Renal pelvis (tissue), 1 donor: ENCODE measurements at regions not wholly inside any gene's neighbourhood (a gene's known extent, or its start where the extent isn't known, plus 50 kb on each side); places are given as distances from the start of the nearest gene placed in this dataset.
"Not testable (repeated sequence)": the region's sequence is repeated elsewhere in the genome, so short reads cannot be mapped to it uniquely, and the experiment has no call there.

Source experiments
- DNase-seq: peaks from one replicate; pipeline ENCODE4 v3.0.0-alpha.2; 2013

DNA sequence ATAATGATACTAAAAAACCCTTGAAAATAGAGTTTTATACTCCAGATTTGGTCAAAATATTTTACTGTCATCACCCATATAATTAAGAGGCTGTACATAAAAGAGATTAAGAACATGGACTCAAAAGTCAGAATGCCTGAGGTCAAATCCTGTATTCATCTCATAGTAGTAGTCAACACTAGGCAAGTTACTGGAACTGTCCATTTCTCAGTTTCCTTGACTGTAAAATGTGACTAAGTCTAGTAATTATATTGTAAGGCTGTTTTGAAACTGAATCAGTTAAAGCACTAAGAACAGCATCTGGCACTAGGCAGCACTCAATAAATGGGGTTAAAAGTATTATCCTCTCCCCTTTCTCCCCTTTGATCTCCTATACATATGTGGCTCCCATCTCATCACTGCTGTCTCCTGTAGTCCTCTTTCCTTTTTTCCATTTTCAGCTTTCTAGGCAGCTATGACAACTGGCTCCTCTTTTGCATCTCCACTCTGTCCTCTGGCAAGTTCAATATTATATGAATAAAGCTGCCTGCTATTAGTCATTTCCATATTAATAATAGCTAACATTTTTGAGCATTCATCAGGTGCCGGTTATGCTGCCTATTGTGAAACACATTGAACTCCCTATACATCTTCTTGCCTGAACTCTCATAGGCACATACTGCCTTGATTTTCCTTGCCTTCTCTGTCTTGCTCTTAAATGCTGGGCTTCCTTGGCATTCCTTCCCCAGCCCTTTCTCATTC, 185.8 kb upstream of the NREP start:
- DNase-seq, result no peak

DNA sequence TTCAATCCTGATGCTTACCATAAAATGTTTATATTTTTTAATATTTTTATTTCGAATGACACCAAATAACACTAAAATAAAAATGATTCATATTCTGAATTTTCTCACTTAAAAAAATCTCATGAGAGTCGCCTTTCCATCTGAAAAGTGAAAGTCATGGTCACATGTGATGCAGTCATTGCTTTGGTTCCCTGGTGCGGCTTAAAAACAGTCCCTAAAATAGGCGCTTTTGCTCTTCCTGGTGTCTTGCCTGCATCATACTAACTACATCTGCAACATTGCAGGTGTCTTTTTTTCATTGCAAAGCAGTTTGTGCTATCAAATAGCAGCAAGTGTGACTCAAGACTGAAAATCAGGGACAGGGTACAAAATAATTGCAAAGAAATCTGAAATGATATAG, 185.2 kb upstream of the NREP start:
- no peak for DNase-seq

DNA sequence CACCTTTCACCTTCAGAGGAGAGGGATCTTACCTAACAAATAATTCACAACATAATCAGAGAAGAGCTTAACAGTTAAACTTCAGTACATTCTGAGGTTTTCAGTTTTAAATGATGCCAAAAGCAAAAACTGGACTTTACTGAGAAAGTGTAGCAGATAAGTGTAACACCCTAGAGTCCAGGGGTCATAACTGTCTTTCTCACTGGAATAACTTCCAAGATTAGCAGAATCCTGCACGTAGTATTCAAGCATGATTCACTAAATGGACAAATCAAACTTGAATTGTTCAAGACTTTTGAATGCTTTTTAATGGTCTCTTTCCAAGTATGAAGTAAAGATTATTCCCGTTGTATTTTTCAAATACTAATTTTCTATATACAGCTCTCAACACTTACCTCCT, 180.1 kb upstream of the NREP start:
- no peak for DNase-seq

DNA sequence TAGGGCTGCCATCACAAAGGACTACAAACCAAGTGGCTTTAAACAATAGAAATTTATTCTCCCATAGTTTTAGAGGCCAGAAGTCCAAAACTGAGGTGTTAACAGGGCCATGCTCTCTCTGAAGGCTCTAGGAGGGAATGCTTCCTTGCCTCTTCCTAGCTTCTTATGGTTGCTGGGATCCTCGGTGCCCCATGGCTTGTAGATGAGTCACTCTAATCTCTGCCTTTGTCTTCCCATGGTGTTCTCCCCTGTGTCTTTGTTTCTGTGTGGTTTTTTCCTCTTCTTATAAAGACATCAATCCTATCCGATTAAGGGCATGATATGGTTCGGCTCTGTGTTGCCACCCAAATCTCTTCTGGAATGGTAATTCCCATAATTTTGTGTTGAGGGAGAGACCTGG, 178.8 kb upstream of the NREP start:
- no peak for DNase-seq

DNA sequence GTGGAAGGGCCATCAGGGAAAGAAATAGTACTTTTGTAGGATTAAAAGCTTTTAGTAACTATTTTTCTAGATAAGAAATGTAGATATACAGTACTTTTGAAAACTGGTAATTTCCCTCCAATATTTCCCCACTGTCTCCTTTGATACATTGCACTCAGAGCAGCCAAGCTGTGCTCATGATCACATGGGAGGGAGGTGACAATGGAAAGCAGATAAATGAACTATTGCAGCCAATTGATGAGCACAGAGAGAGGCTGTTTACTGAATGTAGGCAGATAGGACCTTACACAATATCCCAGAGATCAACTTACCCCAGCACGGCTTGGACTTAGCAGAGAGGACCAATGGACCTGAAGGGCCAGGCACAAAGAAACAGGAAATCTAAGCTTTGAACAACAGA, 178.0 kb upstream of the NREP start:
- no peak for DNase-seq

DNA sequence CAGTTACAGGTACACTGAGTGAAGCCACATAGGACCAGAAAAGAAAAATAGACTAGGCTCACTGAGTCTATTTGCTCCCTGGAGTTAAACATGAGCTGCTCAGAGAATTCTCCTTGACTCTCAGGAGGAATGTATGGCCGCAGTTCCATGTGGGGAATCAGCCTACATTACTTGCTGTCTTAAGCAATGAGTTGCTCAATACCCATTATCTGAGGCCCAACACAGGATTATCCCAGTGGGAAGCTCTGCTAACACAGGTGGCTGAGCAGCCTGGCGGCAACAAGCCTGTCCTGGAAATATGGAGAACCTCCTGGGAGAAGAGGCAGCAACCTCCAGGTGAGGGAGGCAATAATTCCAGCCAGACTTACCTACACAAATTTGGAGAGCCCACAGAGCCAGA, 177.5 kb upstream of the NREP start:
- no peak for DNase-seq

DNA sequence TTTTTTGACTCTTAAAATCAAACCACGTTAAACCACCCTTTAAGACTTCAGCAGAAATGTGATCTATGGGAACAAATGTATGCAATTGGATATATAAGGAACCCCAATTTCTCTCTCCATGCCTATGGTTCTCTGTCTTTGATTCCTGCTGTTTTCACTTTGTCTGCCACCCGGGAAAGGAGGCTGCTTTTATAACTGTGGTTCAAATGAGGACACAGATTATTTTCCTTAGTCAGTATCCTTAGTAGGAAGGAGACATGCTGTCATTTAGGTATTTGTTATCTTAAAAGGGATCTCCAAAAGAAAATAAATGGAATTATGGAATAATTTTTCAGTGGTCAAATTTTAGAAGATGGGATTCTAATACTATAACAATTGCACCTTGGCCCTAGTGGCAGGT, 176.1 kb upstream of the NREP start:
- DNase-seq, result no peak

DNA sequence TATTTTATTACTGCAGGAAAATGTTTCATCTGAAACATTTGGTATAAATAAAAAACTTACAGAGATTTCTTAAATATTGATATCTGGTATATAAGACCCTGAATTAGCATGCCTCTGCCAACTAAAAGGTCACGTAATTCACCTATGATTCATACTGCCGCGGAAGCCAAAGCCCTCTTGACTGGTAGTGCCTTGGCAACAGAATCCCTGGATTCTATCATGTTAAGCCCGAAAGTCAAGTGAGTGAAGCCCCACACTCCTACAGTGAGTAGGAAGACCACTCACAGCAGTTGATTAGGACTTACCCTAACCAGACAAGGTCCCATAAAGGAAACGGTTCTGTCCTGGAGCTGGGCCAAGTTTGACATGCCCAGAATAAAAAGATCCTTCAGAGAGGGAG, 175.6 kb upstream of the NREP start:
- DNase-seq, result no peak

DNA sequence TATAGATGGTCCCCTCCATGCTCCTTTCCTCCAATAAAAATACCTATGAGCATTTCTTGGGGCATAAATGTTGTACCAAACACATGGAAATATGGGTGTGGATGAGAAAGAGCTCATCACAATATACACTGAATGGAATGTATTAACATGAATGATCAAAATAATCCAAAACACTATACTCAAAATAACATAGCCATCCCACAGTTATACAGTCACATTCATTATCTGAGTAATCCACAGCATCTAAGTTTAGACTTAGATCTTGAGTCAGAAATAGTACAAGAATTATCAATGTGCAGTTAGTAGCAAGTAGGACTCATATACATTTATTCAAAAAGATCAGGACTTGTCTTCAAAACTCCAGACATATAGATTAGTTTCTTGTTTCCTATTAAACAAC, 175.2 kb upstream of the NREP start:
- no peak for DNase-seq

DNA sequence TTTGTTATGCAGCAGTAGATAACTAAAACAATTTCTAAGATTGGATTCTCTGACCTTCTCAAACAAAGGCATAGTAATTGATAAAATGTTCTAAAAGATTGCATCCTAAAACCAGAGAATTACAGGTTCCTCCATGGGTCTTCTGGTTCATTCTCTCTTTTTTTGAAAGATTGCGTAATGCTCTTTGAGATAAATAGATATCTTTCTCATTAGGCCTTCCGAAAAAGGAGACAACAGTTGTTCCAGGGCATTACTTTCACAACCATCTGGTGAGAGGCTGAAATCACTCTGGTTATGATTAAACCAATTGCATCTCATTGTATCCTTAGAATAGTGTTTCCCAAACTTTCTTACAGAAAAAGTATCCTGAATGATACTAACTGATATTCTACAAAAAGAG, 174.7 kb upstream of the NREP start:
- DNase-seq, result no peak

DNA sequence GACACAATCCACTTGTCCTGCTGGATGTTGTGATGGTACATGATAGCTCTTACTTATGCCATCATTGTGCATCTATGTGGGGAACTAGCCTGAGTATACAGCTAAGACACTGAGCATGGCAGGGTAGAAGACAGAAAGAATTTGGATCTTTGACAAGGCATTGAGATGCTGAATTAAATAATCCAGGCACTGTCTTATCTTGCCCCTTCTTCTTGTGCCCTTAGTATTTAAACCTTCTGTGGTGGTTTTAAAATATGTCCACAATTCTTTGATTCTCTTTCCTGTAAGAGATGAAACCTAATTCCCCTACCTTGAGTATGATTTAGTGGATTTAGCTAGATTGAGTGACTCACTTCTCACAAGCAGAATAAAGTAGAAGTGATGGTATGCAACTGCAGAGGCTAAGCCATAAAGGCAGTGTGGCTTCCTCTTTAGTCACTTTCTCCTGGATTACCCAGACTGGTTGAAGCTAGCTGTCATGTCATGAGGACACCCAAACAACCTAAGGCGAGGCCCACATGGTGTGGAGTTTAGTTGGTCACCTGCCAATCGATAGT, 174.0 kb upstream of the NREP start:
- DNase-seq, result no peak

DNA sequence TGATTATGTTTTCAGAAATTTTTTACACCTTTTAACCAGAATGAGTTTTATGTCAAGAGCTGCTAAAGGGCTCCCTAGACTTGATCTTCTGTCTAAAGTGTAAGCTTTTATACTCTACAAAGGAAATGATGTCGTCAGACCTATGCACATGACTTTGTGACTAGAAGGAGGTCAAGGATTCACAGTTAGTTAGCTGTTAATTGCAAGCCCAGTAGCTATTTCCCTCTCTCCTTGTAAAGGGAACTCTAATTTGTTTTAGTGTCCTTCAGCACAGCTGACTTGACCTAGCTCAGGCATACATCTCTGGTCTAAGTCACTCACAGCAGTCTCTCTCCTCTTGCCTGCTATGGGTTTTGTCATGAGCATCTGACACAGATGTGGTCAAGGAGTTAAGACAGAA, 173.5 kb upstream of the NREP start:
- no peak for DNase-seq

DNA sequence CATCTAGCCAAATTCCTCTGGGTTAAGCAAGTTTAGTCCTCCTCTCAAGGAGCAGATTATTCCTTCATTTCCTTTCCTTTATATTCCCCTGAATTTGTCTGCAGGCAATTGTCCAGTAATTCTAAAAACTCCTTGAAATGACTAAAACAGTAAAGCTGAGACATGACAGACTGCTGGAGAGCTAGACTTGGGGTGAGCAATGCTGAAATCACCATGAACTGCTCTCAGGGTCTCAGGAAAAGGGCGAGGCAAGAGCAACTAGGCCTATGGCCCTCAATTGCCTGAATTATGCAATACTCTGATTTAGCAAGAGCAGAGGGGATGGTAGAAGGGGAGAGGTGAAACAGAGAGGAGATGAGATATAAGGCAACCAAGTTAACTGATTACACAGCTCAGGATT, 172.9 kb upstream of the NREP start:
- no peak for DNase-seq

DNA sequence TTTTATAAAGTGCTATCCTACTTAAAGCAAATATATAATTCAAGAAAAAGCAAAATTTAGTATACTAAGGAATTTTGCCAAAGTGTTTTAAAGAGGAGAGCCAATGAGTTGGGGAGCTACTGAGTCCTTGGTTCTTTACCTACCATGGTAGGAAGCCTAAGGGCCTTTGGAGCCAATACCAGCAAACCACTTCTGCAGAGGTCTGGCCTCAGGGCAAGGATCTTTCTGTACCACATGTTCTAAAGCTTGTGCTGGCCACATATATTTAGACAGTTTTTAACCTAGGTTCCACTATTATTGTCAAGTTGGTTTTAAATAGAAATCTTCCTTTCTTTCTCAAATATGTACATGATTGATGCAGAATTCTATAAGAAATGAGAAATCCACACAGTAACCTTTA, 172.3 kb upstream of the NREP start:
- no peak for DNase-seq

DNA sequence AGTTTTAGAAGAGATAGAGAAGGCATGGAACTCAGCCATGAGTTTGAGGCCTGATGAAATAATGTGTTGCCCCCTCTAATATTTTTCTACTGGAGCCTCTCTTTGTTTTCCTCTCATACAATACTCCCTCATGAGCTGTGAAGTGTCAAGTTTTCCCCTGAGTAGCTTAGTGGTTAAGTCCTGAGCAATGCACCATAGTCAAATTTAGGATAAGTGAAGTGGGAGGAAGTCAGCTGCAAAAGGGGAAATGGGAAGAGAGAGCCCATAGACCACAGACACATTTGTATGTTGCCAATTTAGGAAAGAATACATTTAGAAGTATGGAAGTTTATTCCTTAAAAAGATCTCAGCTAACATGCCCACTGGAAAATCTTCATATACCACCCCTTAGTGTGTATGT, 171.5 kb upstream of the NREP start:
- no peak for DNase-seq

DNA sequence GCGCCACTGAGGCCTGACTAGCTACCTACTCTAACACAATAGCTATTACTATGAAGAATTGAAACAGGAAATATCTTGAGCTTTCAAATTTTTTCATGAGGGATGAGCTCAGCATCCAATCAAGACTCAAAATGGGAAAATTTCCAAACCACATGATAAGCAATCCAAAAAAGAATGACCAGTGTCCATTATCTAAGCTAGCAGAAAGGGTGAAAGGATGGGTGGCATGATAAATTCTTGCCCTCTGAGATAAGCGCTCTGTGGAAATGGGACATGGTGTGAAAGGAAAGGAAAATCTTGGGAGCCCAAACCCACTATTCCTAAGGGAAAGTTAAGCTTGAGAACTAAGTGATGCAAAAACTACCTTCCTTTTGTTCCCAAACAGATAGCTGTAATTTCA, 170.2 kb upstream of the NREP start:
- DNase-seq, result no peak

DNA sequence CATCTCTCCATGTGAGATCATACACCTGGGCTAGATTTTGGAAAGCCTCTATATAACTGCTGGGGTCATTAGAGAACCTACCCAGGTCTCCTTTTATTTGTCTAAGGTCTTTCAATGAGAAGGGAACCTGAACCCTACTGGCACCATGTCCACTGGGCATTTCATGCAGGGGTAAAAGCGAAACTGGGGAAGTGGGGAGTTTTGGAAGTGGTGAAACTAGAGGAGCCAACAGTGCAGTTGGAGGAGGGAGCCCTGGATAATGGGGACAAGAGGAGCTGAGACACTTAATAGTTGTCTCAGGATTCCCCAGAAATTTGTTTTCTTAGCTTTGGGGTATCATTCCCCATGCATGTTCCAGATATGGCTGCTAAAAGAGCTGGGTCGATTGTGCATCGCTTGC, 169.0 kb upstream of the NREP start:
- no peak for DNase-seq

DNA sequence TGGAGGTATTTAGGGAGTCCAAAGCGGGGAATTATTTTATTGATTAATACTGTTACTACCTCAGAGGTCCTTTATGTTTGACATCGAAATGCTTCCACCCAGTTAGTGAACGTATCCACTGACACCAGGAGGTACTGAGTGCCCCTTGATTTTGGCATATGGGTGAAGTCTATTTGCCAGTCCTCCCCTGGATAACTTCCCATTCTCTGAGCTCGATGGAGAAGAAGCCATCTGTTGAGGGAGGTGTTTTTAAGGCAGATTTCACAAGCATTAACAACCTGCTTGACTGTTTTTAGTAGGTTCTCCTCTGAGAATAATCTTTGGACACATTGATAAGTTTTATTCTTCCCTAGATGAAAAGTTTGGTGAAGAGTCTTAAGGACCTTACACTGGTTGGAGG, 165.3 kb upstream of the NREP start:
- DNase-seq, result no peak

DNA sequence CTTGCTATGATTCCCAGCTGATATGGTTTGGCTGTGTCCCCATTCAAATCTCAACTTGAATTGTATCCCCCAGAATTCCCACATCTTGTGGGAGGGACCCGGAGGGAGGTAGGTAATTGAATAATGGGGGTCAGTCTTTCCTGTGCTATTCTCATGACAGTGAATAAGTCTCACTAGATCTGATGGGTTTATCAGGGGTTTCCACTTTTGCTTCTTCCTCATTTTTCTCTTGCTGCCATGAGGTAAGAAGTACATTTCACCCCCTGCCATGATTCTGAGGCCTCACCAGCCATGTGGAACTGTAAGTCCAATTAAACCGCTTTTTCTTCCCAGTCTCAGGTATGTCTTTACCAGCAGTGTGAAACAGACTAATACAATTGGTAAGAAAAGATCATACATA, 164.7 kb upstream of the NREP start:
- not testable (repeated sequence) for DNase-seq

DNA sequence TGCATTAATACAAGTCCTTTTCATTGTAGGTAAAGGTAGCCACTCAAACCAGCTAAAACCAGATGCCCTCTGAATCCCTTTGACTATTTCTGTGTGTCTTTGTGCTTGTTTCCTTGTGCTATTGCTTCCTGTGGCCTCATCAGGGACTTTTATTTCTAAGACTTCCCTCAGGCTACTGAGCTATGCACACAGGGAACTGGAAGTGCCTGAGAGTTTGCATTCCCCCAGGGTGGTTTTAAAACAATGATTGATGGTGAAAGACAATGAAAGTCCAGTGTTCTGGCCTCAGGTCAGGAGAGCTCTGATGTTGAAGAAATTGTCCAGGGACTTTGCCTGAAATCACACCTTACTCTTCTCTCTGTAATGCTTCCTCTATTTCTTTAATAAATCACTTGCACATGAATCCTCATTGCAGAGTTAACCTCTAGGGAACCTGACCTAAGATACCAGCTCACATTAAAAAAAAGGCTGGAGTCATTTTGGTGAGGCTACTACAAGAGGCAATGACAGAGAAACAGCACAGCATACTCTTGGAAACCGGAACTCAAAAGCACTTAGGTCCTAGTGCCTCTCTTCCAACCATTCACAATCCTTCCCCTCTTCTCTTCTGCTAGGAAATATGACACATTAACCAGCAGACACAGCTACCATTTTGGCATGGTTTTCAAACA, 158.1 kb upstream of the NREP start:
- DNase-seq, result no peak

DNA sequence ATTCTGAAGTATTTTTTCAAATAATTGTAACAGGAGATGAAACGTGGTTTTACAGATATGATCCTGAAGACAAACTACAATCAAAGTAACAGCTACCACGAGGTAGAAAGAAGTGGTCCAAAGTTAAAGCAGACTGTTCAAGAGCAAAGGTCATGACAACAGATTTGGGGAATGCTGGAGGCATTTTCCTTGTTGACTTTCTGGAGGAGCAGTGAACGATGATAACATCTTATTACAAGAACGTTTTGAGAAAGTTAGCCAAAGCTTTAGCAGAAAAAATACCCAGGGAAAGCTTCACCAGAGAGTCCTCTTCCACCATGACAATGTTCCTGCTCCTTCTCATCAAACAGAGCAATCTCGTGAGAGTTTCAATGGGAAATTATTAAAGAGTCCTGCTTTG, 145.4 kb upstream of the NREP start:
- no peak for DNase-seq

DNA sequence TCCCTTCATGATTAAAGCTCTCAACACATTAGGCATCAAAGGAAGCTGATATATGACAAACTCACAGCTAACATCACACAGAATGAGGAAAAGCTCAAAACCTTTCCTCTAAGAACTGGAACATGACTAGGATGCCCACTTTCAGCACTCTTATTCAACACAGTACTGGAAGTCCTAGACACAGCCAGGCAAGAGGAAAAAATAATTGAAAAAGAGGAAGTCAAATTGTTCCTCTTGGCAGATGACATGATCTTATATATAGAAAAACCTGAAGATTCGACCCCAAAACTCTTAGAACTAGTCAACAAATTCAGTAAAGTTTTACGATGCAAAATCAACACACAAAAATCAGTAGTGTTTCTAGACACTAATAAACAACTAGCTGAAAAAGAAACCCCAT, 144.3 kb upstream of the NREP start:
- DNase-seq, result no peak

DNA sequence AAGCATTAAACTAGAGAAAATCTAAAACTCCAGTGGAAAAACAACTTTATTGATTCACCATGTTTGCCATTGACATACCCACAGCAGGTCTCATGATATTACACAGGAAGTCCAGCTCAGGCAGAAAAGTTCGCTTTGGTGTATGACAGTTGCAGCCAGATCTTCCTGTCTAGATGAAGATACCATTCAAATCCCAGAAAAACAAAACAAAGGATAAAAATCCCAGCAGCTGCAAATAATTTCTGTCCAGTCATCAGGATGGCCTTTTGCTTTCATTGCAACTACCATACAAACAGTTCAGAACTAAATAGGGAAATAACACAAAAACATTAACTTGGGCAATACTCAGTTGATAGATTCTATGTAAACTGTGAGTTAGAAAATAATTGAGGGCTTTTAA, 136.0 kb upstream of the NREP start:
- no peak for DNase-seq

DNA sequence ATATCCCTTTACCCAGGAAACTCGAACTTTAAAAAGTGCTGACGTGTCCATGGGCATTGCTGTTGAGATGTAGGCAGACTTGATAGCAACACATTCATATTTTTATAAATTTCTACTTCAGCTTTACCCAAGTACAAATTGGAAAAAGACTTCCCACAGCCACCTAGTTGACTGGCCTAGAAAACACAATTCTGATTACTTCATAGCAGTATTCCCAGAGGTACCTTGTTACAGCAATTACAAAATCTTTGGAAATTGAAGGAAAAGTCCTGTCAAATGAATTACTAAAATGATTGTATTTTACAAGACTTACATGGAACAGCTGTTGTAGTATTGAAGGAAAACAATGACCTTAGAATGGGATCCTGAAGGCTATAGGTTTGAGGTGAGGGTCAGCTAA, 130.7 kb upstream of the NREP start:
- DNase-seq, result no peak
